ENCODE measurements at regions not wholly inside any gene's neighbourhood (a gene's known extent, or its start where the extent isn't known, plus 50 kb on each side); places are given as distances from the start of the nearest gene placed in this dataset.

DNA sequence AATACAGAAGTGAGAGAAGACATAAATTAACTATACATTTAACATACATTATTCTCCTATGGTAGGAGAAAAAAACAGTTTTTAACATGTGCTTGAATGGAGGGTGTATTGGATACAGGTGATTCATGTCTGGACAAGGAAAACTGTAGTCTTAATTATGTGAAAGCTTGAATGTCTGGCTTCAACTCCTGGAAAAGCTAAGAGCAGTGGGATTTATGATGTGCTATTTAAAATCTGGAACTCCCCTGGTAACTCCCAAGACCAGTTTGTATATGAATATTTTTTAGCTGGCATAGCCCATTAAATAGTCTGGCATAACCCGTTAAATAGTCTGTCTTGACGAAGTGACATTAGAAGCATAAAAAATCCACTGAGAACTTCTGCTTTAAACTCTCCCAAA, 410.0 kb upstream of the PTCHD4 start:
- TF ChIP-seq, protein P1, sequence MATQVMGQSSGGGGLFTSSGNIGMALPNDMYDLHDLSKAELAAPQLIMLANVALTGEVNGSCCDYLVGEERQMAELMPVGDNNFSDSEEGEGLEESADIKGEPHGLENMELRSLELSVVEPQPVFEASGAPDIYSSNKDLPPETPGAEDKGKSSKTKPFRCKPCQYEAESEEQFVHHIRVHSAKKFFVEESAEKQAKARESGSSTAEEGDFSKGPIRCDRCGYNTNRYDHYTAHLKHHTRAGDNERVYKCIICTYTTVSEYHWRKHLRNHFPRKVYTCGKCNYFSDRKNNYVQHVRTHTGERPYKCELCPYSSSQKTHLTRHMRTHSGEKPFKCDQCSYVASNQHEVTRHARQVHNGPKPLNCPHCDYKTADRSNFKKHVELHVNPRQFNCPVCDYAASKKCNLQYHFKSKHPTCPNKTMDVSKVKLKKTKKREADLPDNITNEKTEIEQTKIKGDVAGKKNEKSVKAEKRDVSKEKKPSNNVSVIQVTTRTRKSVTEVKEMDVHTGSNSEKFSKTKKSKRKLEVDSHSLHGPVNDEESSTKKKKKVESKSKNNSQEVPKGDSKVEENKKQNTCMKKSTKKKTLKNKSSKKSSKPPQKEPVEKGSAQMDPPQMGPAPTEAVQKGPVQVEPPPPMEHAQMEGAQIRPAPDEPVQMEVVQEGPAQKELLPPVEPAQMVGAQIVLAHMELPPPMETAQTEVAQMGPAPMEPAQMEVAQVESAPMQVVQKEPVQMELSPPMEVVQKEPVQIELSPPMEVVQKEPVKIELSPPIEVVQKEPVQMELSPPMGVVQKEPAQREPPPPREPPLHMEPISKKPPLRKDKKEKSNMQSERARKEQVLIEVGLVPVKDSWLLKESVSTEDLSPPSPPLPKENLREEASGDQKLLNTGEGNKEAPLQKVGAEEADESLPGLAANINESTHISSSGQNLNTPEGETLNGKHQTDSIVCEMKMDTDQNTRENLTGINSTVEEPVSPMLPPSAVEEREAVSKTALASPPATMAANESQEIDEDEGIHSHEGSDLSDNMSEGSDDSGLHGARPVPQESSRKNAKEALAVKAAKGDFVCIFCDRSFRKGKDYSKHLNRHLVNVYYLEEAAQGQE (IDR thresholded peaks at IDR 0.05; ENCODE audit: low read depth), result no peak
- TF ChIP-seq TEAD4 (IDR thresholded peaks at IDR 0.05) (no peak), EGR1 (IDR thresholded peaks at IDR 0.05) (no peak), TCF12 (IDR thresholded peaks at IDR 0.05; ENCODE audit: low read depth) (no peak), TAF1 (IDR thresholded peaks at IDR 0.05; ENCODE audit: low read depth) (no peak), EP300 (IDR thresholded peaks at IDR 0.05; ENCODE audit: borderline replicate concordance) (no peak), NFIC (IDR thresholded peaks at IDR 0.05) (no peak), RAD21 (IDR thresholded peaks at IDR 0.05; ENCODE audit: low read depth) (no peak), CEBPB (IDR thresholded peaks at IDR 0.05) (no peak), CREB1 (IDR thresholded peaks at IDR 0.05; ENCODE audit: low read depth) (no peak), ZBTB7A (IDR thresholded peaks at IDR 0.05; ENCODE audit: low read depth) (no peak), FOXM1 (IDR thresholded peaks at IDR 0.05; ENCODE audit: borderline replicate concordance, low read depth) (no peak), YY1 (IDR thresholded peaks at IDR 0.05; ENCODE audit: low read depth) (no peak)
- TF ChIP-seq, protein P2, sequence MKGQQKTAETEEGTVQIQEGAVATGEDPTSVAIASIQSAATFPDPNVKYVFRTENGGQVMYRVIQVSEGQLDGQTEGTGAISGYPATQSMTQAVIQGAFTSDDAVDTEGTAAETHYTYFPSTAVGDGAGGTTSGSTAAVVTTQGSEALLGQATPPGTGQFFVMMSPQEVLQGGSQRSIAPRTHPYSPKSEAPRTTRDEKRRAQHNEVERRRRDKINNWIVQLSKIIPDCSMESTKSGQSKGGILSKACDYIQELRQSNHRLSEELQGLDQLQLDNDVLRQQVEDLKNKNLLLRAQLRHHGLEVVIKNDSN (IDR thresholded peaks at IDR 0.05), result no peak
- TF ChIP-seq, protein P3, sequence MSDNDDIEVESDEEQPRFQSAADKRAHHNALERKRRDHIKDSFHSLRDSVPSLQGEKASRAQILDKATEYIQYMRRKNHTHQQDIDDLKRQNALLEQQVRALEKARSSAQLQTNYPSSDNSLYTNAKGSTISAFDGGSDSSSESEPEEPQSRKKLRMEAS (IDR thresholded peaks at IDR 0.05), result no peak

DNA sequence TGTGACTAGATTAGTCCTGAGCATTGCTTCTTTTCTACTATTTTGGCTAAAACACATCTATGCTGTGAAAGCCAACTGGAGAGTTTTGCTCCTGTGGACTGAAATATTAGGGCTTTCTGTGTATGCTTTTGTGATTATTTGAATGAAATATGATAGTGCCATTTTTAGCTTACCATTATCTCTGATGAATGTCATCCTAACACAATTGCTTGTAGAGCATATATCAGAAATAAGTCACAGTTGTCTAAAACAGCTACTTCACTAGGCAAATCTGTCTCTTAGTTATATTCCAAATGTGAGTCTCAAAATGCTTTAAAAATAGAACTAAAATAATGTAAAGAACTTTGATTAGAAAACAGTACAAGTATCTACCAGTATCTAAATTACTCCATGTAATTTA, 401.4 kb upstream of the PTCHD4 start:
- TF ChIP-seq, protein P2 (IDR thresholded peaks at IDR 0.05), result no peak
- no peak for TF ChIP-seq ZBTB7A (IDR thresholded peaks at IDR 0.05; ENCODE audit: low read depth)
- no peak for TF ChIP-seq CREB1 (IDR thresholded peaks at IDR 0.05; ENCODE audit: low read depth)
- TF ChIP-seq TCF12 (IDR thresholded peaks at IDR 0.05; ENCODE audit: low read depth), result no peak
- TF ChIP-seq TEAD4 (IDR thresholded peaks at IDR 0.05), result no peak
- no peak for TF ChIP-seq EP300 (IDR thresholded peaks at IDR 0.05; ENCODE audit: borderline replicate concordance)
- no peak for TF ChIP-seq FOXM1 (IDR thresholded peaks at IDR 0.05; ENCODE audit: borderline replicate concordance, low read depth)
- no peak for TF ChIP-seq EGR1 (IDR thresholded peaks at IDR 0.05)
- TF ChIP-seq TAF1 (IDR thresholded peaks at IDR 0.05; ENCODE audit: low read depth), result no peak
- TF ChIP-seq, protein P3 (IDR thresholded peaks at IDR 0.05), result no peak
- TF ChIP-seq RAD21 (IDR thresholded peaks at IDR 0.05; ENCODE audit: low read depth), result no peak
- TF ChIP-seq CEBPB (IDR thresholded peaks at IDR 0.05), result no peak
- TF ChIP-seq, protein P1 (IDR thresholded peaks at IDR 0.05; ENCODE audit: low read depth), result no peak
- no peak for TF ChIP-seq NFIC (IDR thresholded peaks at IDR 0.05)
- TF ChIP-seq YY1 (IDR thresholded peaks at IDR 0.05; ENCODE audit: low read depth), result no peak

DNA sequence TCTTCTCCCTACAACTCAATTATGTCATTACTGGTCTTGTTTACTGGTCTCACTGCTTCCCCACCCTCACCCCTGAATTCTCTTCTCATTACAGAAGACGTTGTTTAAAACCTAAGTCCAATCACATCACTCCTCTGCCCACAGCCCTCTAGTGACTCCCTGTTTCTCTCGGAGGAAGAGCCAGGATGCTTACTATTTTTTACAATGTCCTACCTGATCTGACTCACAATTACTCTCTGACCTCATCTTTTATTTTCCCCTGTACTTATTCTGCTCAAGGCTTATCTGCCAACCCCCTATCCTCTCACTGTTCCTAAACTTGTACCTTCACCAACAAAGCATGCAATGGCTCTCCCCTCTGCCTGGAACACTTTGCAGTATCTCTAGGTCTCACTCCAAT, 400.4 kb upstream of the PTCHD4 start:
- no peak for TF ChIP-seq FOXM1 (IDR thresholded peaks at IDR 0.05; ENCODE audit: borderline replicate concordance, low read depth)
- no peak for TF ChIP-seq EP300 (IDR thresholded peaks at IDR 0.05; ENCODE audit: borderline replicate concordance)
- no peak for TF ChIP-seq TEAD4 (IDR thresholded peaks at IDR 0.05)
- no peak for TF ChIP-seq YY1 (IDR thresholded peaks at IDR 0.05; ENCODE audit: low read depth)
- TF ChIP-seq TAF1 (IDR thresholded peaks at IDR 0.05; ENCODE audit: low read depth), result no peak
- no peak for TF ChIP-seq CEBPB (IDR thresholded peaks at IDR 0.05)
- TF ChIP-seq, protein P1 (IDR thresholded peaks at IDR 0.05; ENCODE audit: low read depth), result no peak
- no peak for TF ChIP-seq ZBTB7A (IDR thresholded peaks at IDR 0.05; ENCODE audit: low read depth)
- no peak for TF ChIP-seq TCF12 (IDR thresholded peaks at IDR 0.05; ENCODE audit: low read depth)
- no peak for TF ChIP-seq CREB1 (IDR thresholded peaks at IDR 0.05; ENCODE audit: low read depth)
- TF ChIP-seq NFIC (IDR thresholded peaks at IDR 0.05), result no peak
- TF ChIP-seq EGR1 (IDR thresholded peaks at IDR 0.05), result no peak
- TF ChIP-seq, protein P2 (IDR thresholded peaks at IDR 0.05), result no peak

DNA sequence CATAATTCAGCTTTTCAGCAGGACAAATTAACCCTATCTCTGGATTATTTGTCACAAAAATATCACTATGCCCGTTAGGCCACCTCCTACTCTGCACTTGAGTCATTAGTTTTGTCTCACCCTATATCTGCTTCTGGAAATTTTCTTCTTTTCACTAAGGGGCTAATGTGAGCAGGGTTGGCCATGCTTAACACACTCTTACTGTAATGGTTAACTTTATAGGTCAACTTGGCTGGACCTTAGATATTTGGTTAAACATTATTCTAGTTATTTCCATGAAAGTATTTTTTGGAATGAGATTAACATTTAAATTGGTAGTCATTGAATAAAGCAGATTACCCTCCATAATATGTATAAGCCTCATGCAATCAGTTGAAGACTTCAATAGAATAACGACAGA, 394.6 kb upstream of the PTCHD4 start:
- TF ChIP-seq RAD21 (IDR thresholded peaks at IDR 0.05; ENCODE audit: low read depth) (no peak), ZBTB7A (IDR thresholded peaks at IDR 0.05; ENCODE audit: low read depth) (no peak), FOXM1 (IDR thresholded peaks at IDR 0.05; ENCODE audit: borderline replicate concordance, low read depth) (no peak), CEBPB (IDR thresholded peaks at IDR 0.05) (no peak), YY1 (IDR thresholded peaks at IDR 0.05; ENCODE audit: low read depth) (no peak), TAF1 (IDR thresholded peaks at IDR 0.05; ENCODE audit: low read depth) (no peak), EGR1 (IDR thresholded peaks at IDR 0.05) (no peak), CREB1 (IDR thresholded peaks at IDR 0.05; ENCODE audit: low read depth) (no peak), TCF12 (IDR thresholded peaks at IDR 0.05; ENCODE audit: low read depth) (no peak), EP300 (IDR thresholded peaks at IDR 0.05; ENCODE audit: borderline replicate concordance) (no peak), NFIC (IDR thresholded peaks at IDR 0.05) (no peak), TEAD4 (IDR thresholded peaks at IDR 0.05) (no peak)
- TF ChIP-seq, protein P1 (IDR thresholded peaks at IDR 0.05; ENCODE audit: low read depth), result no peak
- TF ChIP-seq, protein P3 (IDR thresholded peaks at IDR 0.05), result no peak
- TF ChIP-seq, protein P2 (IDR thresholded peaks at IDR 0.05), result no peak

All from Ishikawa (cell line).